NCI-H748 treated with DMSO at 0.1 percent for 48 hours (cell line): ENCODE measurements at regions not wholly inside any gene's neighbourhood (a gene's known extent, or its start where the extent isn't known, plus 50 kb on each side); places are given as distances from the start of the nearest gene placed in this dataset.

ENCODE experiments used
- DNase-seq: peaks from one replicate; lab custom pipeline; 2025; lab: John Stamatoyannopoulos, UW

DNA sequence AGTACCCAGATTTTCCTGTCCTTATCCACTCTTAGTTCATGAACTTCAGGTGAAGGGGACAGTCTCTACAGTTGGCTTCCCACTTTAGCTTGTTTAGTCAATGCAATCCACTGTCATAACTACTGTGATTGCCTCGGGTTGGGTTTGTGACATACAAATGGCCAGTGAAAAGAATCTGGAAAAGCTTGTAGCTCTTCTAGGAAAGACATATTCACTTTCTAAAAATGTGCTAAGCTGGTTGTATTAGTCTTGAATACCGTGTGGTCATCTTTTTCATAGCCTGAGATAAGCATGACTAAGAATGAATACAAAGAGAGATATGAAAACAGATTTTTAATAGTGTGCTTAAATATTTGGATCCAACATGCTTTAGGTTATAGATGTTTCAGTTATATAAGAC, 1443.5 kb upstream of the IGFBP7 start:
- no peak for DNase-seq

DNA sequence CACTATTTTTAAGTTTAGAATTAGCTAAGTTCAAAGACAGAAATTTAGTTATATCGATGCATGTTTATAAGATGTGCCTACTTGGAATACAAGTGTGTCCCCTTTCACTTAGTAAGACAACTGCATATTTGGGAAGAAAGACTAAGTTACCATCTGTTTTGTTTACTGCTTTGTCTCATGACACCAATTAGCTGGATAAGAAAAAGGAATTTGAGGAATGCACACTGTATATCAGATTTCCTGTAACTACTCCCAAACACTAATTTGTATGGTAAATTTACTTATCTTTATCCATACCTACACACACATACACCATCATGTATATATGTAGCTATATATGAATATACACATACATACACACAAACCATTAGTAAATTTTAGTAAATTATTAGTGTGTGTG, 1442.8 kb upstream of the IGFBP7 start:
- DNase-seq = no peak

DNA sequence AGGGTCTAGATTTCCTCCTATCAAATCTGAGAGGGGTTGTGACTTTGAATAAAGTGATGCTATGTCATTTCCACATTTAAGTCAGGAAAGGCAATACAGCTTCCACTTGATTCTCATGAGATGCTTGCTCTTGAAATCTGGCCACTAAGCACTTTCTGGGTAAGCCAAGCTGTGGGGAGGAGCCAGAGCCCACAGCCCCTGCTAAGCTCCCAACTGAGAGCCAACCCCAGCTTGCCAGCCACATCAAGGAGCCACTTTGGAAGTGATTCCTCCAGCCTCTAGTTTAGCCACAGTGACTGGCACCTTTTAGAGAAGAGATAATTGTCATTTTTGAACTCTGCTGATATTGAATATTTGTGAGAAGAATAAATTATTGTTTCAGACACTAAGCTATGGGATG, 1441.5 kb upstream of the IGFBP7 start:
- no peak for DNase-seq

DNA sequence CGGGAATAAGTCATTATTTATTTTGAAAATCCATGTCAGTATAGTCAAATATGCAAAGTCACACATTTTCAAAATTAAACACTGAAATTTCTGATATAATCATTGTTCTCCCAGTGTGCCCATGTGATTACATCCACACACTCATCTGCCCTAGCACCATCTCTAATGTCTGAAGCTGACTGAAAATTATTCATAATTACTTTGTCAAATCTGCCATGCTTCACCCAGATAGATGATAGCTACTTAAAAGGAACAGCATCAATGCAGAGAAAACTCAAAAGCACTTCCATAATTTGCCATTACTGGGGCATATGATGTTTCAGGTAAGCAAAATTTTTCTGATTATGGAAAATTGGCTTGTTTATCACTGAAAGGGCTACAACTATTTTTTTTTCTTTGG, 1433.3 kb upstream of the IGFBP7 start:
- DNase-seq = no peak

DNA sequence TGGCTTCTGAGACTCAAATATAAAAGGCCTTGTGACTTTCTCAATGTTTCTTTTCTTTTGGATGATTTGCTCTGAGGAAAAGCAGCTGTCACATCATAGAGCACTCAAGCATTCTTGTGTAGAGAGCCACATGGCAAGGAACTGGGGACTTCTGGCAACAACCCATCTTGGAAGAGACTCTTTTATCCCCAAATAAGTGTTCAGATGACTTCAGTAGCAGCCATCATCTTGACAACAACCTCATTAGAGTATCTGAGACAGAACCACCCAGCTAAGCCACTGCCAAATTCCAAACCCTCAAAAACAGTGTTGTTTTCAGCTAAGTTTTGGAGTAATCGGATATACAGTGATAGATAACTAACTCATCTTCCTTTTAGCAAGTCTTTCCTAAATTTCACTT, 1431.7 kb upstream of the IGFBP7 start:
- no peak for DNase-seq

DNA sequence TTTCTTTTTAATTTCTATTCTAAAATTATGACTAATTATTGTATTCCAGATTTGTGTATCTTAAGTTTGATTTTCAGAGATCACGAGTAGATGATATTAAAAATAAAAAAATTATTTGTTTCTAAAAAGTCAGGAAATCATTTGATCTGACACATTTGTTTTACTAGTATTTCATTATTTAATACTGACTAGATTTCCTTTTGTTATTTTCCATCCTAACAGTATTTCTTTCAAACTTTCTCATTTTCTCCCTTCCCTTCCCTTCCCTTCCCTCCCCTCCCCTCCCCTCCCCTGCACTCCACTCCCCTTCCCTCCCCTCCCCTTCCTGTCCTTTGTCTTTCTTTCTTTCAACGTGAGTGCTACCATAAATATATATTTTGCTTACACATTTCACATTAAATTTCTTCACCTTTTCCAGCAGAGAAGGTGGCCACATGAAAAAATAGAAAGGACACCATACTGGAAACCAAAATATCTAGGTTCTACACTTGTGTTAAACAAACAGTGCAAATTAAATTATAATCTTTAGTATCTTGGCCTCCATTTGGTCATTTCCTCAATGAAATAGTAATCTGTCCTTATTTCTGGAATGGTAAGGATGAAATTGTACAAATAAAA, 1412.7 kb upstream of the IGFBP7 start:
- DNase-seq = no peak

DNA sequence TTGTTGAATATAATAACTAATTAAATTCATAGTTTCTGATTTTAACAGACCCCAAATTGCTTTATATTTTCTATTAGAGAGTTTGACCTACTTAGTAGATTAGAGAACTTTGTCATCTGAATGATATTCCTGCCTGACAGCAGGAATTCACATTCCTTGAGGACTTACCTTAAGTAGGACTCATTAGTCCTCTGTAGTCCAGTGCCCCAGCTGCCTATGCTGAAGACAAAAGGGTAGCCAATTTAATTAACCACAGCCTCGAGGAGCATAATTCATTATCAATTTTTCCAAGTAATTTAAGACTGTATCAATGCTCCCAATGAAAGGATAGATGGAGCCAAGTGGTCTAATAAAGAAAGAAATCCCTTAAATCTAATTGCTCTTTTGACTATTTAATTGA, 1405.0 kb upstream of the IGFBP7 start:
- DNase-seq = no peak

DNA sequence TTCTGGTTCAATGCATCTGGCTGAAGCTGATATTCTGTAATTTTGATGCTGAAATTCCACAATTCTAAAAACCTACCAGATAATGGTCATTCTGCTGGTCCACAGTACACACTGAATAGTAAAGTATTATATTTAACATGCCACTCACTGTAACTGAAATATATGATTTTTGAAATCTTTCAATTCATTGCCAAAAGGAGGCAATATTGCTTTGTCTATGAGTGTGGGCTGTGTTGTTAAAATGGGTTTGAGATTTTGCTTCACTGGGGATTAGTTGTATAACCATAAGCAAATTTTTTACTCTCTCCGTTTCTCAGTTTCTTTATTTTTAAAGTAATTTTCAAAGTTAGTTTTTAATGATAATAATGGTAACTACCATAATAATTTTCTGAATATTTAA, 1404.1 kb upstream of the IGFBP7 start:
- DNase-seq = no peak

DNA sequence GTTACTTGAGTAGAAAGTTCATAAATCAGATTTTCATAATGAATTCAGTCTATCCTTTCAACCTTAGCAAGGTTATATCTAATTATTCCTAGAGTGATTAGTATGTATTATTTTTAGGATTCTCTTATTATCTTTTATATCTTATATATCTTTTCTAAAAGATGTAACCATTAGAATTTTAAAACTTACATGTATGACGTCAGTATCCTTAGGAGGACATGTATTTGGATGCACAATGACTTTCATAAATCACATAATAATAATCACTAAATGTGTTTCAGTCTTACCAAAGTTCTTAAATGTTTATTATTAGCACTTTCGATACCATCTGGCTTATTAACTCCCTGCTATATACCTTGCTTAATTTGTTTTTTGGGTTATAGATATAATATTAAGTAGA, 1400.5 kb upstream of the IGFBP7 start:
- DNase-seq = no peak

DNA sequence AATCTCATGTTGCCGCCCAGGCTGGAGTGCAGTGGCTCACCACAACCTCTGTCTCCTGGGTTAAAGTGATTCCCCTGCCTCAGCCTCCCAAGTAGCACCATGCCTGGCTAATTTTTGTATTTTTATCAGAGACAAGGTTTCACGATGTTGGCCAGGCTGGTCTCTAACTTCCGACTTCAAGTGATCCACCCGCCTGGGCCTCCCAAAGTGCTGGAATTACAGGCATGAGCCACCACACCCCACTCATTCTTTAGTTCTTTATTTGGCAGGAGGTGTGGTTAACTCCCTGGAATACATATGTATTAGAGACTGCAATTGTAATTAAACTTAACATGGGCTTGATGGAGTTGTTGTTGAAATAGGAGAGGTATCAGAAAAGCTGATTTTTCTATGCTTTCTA, 1396.9 kb upstream of the IGFBP7 start:
- DNase-seq = no peak

DNA sequence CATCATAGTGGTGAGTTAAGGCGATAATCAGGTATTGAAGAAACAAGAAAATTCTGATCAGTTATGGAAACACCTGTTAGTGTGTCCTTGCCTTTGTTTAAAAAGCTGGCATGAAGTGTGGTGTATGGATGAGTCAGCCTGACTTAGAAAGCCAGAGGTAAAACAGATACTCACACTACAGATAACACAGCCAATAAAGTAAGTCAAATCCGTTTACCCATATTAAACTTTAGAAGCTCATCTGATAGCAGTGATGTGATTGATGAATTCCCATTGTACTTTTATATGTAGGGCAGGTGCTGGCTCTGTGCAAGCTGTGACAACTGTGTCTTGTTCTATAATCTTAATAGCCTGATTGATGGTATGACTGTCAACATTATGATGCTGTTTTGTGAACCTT, 1392.7 kb upstream of the IGFBP7 start:
- no peak for DNase-seq

DNA sequence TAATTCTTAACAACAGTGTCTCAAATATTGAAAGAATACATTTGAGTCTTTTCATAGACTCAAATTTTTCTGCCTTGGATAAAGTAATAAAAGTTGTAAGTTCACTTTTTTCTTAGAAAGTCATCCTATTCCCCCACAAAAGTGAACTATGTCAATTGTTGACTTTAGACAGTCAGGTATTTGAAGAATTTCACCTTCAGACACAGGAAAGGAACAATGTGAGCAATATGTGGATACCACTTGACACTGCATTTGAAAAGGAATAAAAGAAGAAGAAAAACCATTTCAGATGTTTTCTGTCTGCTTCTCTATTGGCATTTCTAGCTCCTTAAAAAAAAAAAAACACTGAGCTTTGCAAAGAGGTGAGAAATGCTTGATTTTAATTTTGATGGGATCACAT, 1389.0 kb upstream of the IGFBP7 start:
- DNase-seq = no peak

DNA sequence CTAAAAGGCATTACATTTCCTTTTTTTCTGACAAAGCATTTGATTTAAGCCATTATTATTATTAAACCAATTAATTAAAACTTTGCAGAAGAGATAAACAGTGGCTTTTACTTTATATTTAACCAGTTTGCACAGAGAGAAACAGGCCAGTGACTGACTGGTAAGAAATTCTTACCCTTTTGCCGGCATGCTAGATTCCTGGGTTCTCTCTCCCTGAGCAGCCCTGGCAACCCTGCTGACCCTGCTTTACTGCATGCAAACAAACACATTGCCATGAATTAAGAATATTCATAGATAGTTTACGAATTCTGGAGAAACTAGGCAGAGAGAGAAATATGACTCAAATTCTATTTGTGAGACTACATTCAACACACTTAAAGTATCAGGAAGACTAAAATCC, 1381.4 kb upstream of the IGFBP7 start:
- DNase-seq = no peak

DNA sequence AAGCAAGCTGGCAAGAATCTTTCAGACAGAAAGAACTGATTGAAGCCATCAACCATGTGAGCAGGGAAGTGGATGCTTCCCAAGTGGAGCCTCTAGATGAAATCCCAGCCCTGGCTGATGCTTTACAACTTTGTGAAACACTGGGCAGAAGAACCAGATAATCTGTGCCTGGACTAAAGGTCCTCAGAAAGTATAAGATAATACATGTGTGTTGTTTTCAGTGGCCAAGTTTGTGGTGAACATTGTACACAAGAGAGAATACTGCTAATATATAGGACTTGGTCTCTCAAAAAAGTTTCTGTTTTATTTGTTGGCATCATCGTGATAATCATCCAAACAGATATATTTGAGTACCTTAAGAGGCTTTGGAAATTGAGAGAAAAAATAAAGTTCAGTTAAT, 1367.8 kb upstream of the IGFBP7 start:
- DNase-seq = no peak

DNA sequence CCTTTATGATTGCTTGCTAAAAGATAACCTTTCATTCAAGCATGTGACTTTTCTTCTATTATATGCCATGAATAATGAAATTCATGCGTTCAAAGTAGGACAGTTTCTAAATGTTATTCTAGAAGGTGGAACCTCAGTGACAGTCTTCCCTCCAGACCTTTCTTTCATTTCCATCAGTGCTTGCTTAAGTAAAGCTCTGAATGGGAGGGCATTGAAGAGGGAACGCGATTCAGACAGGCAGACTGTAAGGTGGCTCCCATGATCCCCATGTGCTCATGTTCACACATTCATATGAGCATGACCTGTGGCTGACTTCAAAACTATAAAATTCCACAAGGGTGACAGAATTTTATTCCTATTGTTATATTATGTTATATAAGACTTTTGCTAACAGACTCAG, 1367.3 kb upstream of the IGFBP7 start:
- no peak for DNase-seq

DNA sequence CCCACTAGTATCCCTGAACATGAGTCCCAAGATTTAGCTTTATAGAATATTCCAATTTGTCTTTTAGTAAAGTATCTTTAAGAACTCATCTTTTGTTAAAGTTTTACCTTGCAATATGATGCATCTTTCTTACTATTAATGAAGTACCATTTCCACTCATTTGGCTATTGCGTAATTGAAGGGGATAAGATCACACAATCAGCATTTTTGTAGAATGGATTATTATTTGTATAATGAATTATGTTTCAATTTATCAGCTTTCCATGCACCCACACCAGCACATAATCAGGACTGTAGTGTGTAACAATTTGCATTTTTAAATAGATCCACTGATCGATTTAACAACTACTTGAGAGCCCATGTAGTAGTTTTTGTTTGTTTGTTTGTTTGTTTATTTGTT, 1364.9 kb upstream of the IGFBP7 start:
- no peak for DNase-seq

DNA sequence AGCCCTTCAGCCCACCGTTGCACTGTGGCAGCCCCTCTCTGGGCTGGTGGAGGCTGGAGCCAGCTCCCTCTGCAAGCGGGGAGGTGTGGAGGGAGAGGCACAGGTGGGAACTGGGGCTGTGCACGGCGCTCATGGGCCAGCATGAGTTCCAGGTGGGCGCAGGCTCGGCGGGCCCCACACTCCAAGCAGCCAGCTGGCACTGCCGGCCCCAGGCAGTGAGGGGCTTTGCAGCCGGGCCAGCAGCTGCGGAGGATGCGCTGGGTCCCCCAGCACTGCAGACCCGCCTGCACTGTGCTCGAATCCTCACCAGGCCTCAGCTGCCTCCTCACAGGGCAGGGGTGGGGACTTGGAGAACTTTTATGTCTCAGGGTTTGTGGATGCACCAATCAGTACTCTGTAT, 1354.8 kb upstream of the IGFBP7 start:
- no peak for DNase-seq

DNA sequence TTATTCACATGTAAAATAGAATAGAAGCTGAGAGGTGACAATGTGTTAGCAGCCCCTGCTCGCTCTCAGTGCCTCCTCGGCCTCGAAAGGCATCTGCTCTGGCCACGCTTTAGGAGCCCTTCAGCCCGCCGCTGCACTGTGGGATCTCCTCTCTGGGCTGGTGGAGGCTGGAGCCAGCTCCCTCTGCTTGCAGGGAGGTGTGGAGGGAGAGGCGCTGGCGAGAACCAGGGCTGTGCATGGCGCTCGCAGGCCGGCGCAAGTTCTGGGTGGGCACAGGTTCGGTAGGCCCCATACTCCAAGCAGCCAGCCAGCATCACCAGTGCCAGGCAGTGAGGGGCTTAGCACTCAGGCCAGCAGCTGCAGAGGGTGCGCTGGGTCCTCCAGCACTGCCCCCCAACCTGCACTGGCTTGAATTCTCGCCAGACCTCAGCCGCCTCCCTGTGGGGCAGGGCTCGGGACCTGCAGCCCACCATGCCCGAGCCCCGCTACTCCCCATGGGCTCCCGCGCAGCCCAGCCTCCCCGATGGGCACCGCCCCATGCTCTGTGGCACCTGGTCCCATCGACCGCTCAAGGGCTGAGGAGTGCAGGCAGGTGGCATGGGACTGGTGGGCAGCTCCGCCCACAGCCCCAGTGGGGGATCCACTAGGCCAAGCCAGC, 1346.7 kb upstream of the IGFBP7 start:
- no peak for DNase-seq

DNA sequence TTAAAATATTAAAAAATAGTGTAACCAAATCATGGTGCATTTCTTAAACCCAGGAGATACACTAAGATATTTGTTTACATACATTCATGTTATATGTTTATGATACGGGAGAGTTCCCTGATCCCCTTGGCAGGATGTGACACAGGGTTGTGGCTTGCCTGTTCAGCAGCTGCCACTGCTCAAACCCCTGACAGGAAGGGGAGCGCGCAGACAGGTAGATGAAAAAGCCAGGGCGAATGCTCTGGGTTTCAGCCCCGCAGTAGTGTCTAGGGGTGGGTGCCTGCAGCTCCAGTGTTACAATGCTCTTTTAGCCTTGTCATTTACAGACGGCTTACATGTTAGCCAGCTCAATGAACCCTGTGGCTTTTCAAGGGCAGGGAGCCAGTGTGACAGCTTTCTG, 1343.8 kb upstream of the IGFBP7 start:
- no peak for DNase-seq

DNA sequence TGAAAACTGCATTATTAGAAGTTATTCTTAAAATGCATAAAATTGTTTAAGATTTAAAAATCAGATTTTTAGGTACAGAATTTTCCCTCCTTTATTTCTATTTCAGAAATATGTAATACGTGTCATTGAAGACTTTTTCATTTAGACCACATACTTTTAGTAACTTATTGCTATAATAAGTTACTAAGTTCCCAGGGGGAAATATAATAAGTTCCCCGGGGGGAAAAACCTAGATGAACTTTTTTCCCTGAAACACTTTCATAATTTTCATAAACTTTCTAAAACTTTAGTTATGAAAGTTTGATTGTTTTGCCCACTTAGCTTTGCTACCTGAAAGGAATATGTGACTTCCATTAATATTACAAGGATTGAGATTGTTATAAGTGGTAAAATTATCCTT, 1341.5 kb upstream of the IGFBP7 start:
- no peak for DNase-seq

DNA sequence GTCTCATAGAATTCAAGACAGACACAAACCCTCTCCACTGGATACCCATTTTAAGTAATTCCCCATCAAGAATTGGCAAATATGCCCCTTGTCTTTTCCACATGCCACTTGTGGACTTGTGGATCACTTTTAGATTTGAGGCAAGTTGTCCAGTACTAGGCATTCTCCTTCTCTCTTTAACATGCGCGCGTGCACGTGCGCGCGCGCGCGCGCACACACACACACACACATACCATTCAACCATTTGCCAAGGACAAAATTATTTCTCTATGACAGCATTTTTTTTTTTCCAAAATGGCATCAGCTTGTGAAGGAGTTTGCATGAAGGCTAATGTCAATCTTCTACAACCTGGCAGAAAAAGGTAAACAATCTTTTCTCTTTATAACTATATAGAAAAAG, 1325.7 kb upstream of the IGFBP7 start:
- DNase-seq = no peak

DNA sequence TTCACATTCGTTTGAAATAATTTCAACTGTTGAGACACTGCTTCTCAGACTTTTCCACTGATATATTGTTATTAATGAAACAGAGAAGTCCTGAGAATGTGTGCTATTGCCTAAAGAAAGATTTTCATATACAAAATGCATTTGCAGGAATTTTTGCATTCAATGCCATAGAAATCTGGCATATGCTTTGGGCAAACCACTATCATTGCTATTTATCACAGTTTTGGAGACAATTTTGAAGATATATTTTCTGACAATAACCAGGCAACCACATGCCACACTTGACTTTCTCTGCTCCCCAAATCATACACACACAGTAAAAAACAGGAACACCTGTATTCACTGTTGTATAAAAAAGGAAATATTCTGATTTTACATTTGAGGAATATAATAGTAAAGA, 1303.7 kb upstream of the IGFBP7 start:
- no peak for DNase-seq

DNA sequence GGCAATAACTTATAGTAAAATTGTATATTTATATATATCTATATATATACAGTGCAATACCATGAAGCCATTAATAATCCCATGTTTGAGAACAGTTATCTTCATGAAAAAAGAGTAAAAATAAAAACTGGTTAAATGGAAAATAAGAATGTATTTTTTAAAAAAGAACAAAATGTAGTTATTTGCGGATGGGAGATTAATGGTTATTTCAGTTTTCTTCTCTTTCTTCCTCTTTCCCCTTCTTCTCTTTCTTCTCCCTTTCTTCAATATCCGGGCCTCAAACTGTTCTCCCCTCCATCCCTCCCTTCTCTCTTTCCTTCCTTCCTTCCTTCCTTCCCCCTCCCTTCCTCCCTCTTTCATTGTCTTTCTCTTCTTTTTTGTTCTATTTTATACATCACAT, 1301.7 kb upstream of the IGFBP7 start:
- DNase-seq = no peak

DNA sequence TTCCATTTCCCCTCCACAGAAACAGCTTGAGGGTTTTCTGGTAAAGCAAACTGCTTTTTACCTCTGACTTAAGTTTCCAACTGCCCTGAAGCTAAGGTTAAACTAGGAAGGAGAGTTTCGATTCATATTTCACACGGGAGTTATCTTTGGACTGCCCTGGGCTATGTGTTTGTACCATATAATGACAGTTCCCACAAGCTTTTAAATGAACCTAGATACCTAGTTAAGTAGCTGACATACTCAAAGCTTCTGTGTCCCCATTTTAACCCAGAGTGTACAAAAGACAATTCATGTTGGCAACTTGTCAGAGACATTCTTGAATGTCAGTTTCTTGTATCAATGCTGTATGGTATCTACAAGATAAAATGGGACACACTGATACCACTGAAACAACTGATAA, 1296.6 kb upstream of the IGFBP7 start:
- no peak for DNase-seq
